Caco-2 (cell line): ENCODE measurements at regions not wholly inside any gene's neighbourhood (a gene's known extent, or its start where the extent isn't known, plus 50 kb on each side); places are given as distances from the start of the nearest gene placed in this dataset.

Experiments
- BruUV-seq: library from RNA; stranded (reverse); fragments of 400-500 nt; replicated peaks from 2 replicates; lab custom pipeline; 2021; lab: Mats Ljungman, UMichigan
- CTCF ChIA-PET: fragments of 300-600 bp; sonication (Branson Sonifier 250); formaldehyde crosslinking; loops from one replicate; lab custom pipeline; 2022; ENCODE audit warnings: antibody characterized with exemption; lab: Charles Lee
- POLR2A ChIA-PET: fragments of 300-600 bp; sonication (Branson Sonifier 250); formaldehyde crosslinking; loops from one replicate; lab custom pipeline; 2022; ENCODE audit warnings: antibody characterized with exemption; lab: Charles Lee
- DNase-seq, 2 experiments: peaks; one replicate each; pipeline versions ENCODE4 v3.0.0 to v3.0.0-alpha.2; 2020 to 2022
- H3K27me3 ChIP-seq: replicated peaks from 2 replicates; pipeline ENCODE4 v1.6.0; 2011; ENCODE audit warnings: low read length; ENCODE audit not compliant: control insufficient read depth, insufficient read depth
- H3K36me3 ChIP-seq: 2 replicates; pipeline ENCODE4 v1.5.1; 2011; ENCODE audit warnings: low read length; ENCODE audit not compliant: control insufficient read depth, insufficient read depth
- H3K4me1 ChIP-seq: fragments of 250-450 bp; sonication (Bioruptor Pico); 2 replicates; pipeline ENCODE4 v1.5.1; 2020; ENCODE audit warnings: mild to moderate bottlenecking
- H3K4me3 ChIP-seq: 2 replicates; pipeline ENCODE4 v1.5.1; 2011; ENCODE audit warnings: low read depth, mild to moderate bottlenecking, control low read depth, low read length
- H3K9me3 ChIP-seq: fragments of 250-450 bp; sonication (Bioruptor Pico); 2 replicates; pipeline ENCODE4 v1.5.1; 2020; ENCODE audit warnings: mild to moderate bottlenecking, moderate library complexity
- H3K27ac Mint-ChIP-seq: one replicate; pipeline ENCODE4 v1.8.0; 2022; ENCODE audit warnings: mixed read lengths; ENCODE audit not compliant: unreplicated experiment
- H3K27me3 Mint-ChIP-seq: one replicate; pipeline ENCODE4 v1.8.0; 2022; ENCODE audit warnings: mixed read lengths; ENCODE audit not compliant: insufficient read depth, unreplicated experiment
- H3K36me3 Mint-ChIP-seq: one replicate; pipeline ENCODE4 v1.8.0; 2022; ENCODE audit warnings: mild to moderate bottlenecking, mixed read lengths; ENCODE audit not compliant: insufficient read depth, unreplicated experiment
- H3K4me1 Mint-ChIP-seq: one replicate; pipeline ENCODE4 v1.8.0; 2022; ENCODE audit warnings: low read depth, mixed read lengths; ENCODE audit not compliant: unreplicated experiment
- H3K4me3 Mint-ChIP-seq: one replicate; pipeline ENCODE4 v1.8.0; 2022; ENCODE audit warnings: mild to moderate bottlenecking, moderate library complexity, mixed read lengths; ENCODE audit not compliant: unreplicated experiment
- H3K9me3 Mint-ChIP-seq: one replicate; pipeline ENCODE4 v1.8.0; 2022; ENCODE audit warnings: mixed read lengths; ENCODE audit not compliant: unreplicated experiment
- intact Hi-C: fragments of 100-400 bp; cut with micrococcal nuclease; formaldehyde crosslinking; loops from one replicate; pipeline ENCODE4 v1.10.0; 2022; ENCODE audit not compliant: unreplicated experiment
- TF ChIP-seq, protein P1 (sequence below), 2 experiments: fragments of 200-600 bp in 1 of 2; IDR thresholded peaks; 1 replicate in 1 of 2; 2 replicates in 1 of 2; pipeline versions ENCODE4 v1.5.1 to v1.8.0; 2011 to 2022; ENCODE audit warnings: antibody characterized with exemption in 1 of 2, control low read depth in 1 of 2, inconsistent platforms in 1 of 2, low read depth in 1 of 2, low read length in 1 of 2, mild to moderate bottlenecking in 1 of 2, moderate library complexity in 1 of 2; ENCODE audit not compliant: insufficient read depth in 1 of 2, severe bottlenecking in 1 of 2, unreplicated experiment in 1 of 2

DNA sequence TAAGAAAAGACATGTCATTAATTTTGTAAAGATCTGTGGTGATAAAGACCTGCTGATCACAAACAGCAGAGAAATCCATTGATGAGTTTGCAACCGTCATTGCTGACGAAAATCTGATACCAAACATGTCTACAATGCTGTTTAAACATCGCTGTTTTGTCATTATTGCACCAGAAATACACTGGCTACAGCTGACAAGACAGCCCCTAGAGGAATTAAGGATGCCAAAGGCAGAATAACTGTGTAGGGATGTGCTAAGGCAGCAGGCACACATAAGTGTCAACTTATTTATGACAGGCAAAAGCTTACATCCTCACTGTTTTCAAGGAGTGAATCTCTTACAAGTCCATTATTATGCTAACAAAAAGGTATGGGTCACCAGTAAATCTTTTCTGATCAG lies 439.3 kb downstream of the TLE1 start:
- no peaks in the 10 kb centered on the region for H3K36me3 ChIP-seq
- H3K4me3 ChIP-seq, result no peak overlapping the region
- no peaks in the 10 kb centered on the region for H3K27me3 Mint-ChIP-seq
- H3K9me3 Mint-ChIP-seq, result no peaks in the 10 kb centered on the region
- H3K4me3 Mint-ChIP-seq, result no peak overlapping the region
- no peaks in the 10 kb centered on the region for H3K36me3 Mint-ChIP-seq
- no peaks in the 10 kb centered on the region for H3K4me1 ChIP-seq
- ChIA-PET POLR2A (no interaction called here), CTCF (no interaction called here)
- TF ChIP-seq, protein P1, sequence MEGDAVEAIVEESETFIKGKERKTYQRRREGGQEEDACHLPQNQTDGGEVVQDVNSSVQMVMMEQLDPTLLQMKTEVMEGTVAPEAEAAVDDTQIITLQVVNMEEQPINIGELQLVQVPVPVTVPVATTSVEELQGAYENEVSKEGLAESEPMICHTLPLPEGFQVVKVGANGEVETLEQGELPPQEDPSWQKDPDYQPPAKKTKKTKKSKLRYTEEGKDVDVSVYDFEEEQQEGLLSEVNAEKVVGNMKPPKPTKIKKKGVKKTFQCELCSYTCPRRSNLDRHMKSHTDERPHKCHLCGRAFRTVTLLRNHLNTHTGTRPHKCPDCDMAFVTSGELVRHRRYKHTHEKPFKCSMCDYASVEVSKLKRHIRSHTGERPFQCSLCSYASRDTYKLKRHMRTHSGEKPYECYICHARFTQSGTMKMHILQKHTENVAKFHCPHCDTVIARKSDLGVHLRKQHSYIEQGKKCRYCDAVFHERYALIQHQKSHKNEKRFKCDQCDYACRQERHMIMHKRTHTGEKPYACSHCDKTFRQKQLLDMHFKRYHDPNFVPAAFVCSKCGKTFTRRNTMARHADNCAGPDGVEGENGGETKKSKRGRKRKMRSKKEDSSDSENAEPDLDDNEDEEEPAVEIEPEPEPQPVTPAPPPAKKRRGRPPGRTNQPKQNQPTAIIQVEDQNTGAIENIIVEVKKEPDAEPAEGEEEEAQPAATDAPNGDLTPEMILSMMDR (IDR thresholded peaks at IDR 0.05; ENCODE audit: insufficient read depth in 1 of 2, low read depth in 1 of 2, low read length in 1 of 2, severe bottlenecking in 1 of 2, unreplicated experiment in 1 of 2), result no peak
- no peak for DNase-seq
- intact Hi-C loops, result no loop called here
- no TSS peak for BruUV-seq
- no peaks in the 10 kb centered on the region for H3K9me3 ChIP-seq
- no peaks in the 10 kb centered on the region for H3K27me3 ChIP-seq
- H3K4me1 Mint-ChIP-seq, result no peaks in the 10 kb centered on the region
- no peak overlapping the region for H3K27ac Mint-ChIP-seq

GRCh38 chr9:81245254-81245956 lies 443.9 kb downstream of the TLE1 start:
- Histone ChIP-seq H3K4me1 (no peaks in the 10 kb centered on the region), H3K27me3 (no peaks in the 10 kb centered on the region), H3K9me3 (no peaks in the 10 kb centered on the region), H3K36me3 (no peaks in the 10 kb centered on the region), H3K4me3 (no peak overlapping the region)
- BruUV-seq, result no TSS peak
- H3K36me3 Mint-ChIP-seq, result no peaks in the 10 kb centered on the region
- no peaks in the 10 kb centered on the region for H3K9me3 Mint-ChIP-seq
- no peaks in the 10 kb centered on the region for H3K4me1 Mint-ChIP-seq
- no peaks in the 10 kb centered on the region for H3K27me3 Mint-ChIP-seq
- DNase-seq, result no peak
- ChIA-PET POLR2A (no interaction called here), CTCF (no interaction called here)
- no peak overlapping the region for H3K27ac Mint-ChIP-seq
- TF ChIP-seq, protein P1 (IDR thresholded peaks at IDR 0.05; ENCODE audit: insufficient read depth in 1 of 2, low read depth in 1 of 2, low read length in 1 of 2, severe bottlenecking in 1 of 2, unreplicated experiment in 1 of 2), result no peak
- no peak overlapping the region for H3K4me3 Mint-ChIP-seq
- intact Hi-C loops, result no loop called here

- no peaks in the 10 kb centered on the region for H3K27me3 Mint-ChIP-seq
- no TSS peak for BruUV-seq
- CTCF ChIA-PET, result no interaction called here
These were observed 444.7 kb downstream of the TLE1 start for GRCh38 chr9:81244631-81245030.

More at GRCh38 chr9:81244631-81245030, 444.7 kb downstream of the TLE1 start:
- Histone ChIP-seq H3K36me3 (no peaks in the 10 kb centered on the region), H3K4me3 (no peak overlapping the region), H3K4me1 (no peaks in the 10 kb centered on the region), H3K27me3 (no peaks in the 10 kb centered on the region), H3K9me3 (no peaks in the 10 kb centered on the region)
- Mint-ChIP-seq H3K4me1 (no peaks in the 10 kb centered on the region), H3K4me3 (no peak overlapping the region), H3K36me3 (no peaks in the 10 kb centered on the region), H3K9me3 (no peaks in the 10 kb centered on the region), H3K27ac (no peak overlapping the region)
- no peak for DNase-seq
- intact Hi-C loops, result no loop called here
- TF ChIP-seq, protein P1 (IDR thresholded peaks at IDR 0.05; ENCODE audit: insufficient read depth in 1 of 2, low read depth in 1 of 2, low read length in 1 of 2, severe bottlenecking in 1 of 2, unreplicated experiment in 1 of 2), result no peak
- POLR2A ChIA-PET, result no interaction called here
